GM23248 (cell line): ENCODE measurements at regions not wholly inside any gene's neighbourhood (a gene's known extent, or its start where the extent isn't known, plus 50 kb on each side); places are given as distances from the start of the nearest gene placed in this dataset.

Experiments
- EZH2 ChIP-seq: fragments of 200-600 bp; sonication (generic); IDR thresholded peaks from 2 replicates; pipeline ENCODE4 v1.6.1; 2018; ENCODE audit warnings: antibody characterized with exemption, mild to moderate bottlenecking; ENCODE audit not compliant: insufficient read depth, poor library complexity, severe bottlenecking
- EZH2phosphoT487 ChIP-seq: fragments of 200-600 bp; sonication (generic); IDR thresholded peaks from 2 replicates; pipeline ENCODE4 v1.6.1; 2018; ENCODE audit warnings: antibody characterized with exemption, moderate library complexity, mild to moderate bottlenecking, low read depth; ENCODE audit not compliant: insufficient read depth

DNA sequence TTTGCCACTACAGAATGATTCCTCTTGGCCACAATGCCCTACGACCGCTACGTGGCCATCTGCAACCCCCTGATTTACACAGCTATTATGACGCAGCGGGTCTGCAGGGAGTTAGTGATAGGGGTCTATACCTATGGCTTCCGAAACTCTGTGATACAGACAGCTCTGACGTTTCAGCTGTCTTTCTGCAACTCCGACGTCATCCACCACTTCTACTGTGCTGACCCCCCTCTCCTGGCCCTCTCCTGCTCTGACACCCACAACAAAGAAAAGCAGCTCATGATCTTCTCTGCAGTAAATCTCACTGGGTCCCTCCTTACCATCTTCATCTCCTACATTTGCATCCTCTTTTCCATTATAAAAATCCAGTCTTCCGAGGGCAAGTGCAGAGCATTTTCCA is 52.3 kb upstream of the OR5P2 start:
- TF ChIP-seq EZH2 (no peak), EZH2phosphoT487 (no peak)
